Activated CD8-positive, alpha-beta memory T cell treated with anti-CD3 and anti-CD28 coated beads, Interleukin-2, amount 50 U/mL, for 48 hours (primary cell): ENCODE measurements at regions not wholly inside any gene's neighbourhood (a gene's known extent, or its start where the extent isn't known, plus 50 kb on each side); places are given as distances from the start of the nearest gene placed in this dataset.
"Not testable (repeated sequence)": the region's sequence is repeated elsewhere in the genome, so short reads cannot be mapped to it uniquely, and the experiment has no call there.

Source experiments
- DNase-seq: peaks from one replicate; pipeline ENCODE4 v3.0.0-alpha.2; 2020

GRCh38 chr6:115873901-115874300, 186.8 kb downstream of the FRK start:
- DNase-seq, result no peak

GRCh38 chr6:115870464-115870863, 190.2 kb downstream of the FRK start:
- DNase-seq, result no peak

- no peak for DNase-seq
These were observed 194.8 kb downstream of the FRK start for GRCh38 chr6:115865914-115866313.

GRCh38 chr6:115863211-115863610, 197.5 kb downstream of the FRK start:
- DNase-seq, result no peak

- not testable (repeated sequence) for DNase-seq
These were observed 199.0 kb downstream of the FRK start for GRCh38 chr6:115861658-115862057.

GRCh38 chr6:115859577-115859976, 201.1 kb downstream of the FRK start:
- DNase-seq, result not testable (repeated sequence)

- DNase-seq, result no peak
These were observed 205.6 kb downstream of the FRK start for GRCh38 chr6:115854866-115855665.

- no peak for DNase-seq
These were observed 213.0 kb downstream of the FRK start for GRCh38 chr6:115847671-115848070.

GRCh38 chr6:115843945-115844344, 216.7 kb downstream of the FRK start:
- DNase-seq, result no peak

GRCh38 chr6:115842338-115842737, 218.4 kb downstream of the FRK start:
- DNase-seq, result no peak

GRCh38 chr6:115839583-115840181, 221.0 kb downstream of the FRK start:
- no peak for DNase-seq

GRCh38 chr6:115838763-115839401, 221.8 kb downstream of the FRK start:
- no peak for DNase-seq

GRCh38 chr6:115838216-115838615, 222.5 kb downstream of the FRK start:
- DNase-seq, result no peak

- DNase-seq, result not testable (repeated sequence)
These were observed 224.3 kb downstream of the FRK start for GRCh38 chr6:115836374-115836773.

GRCh38 chr6:115835314-115835713, 225.4 kb downstream of the FRK start:
- no peak for DNase-seq

GRCh38 chr6:115834542-115834941, 226.1 kb downstream of the FRK start:
- not testable (repeated sequence) for DNase-seq

GRCh38 chr6:115832786-115833185, 227.9 kb downstream of the FRK start:
- no peak for DNase-seq

- DNase-seq, result no peak
These were observed 228.5 kb downstream of the FRK start for GRCh38 chr6:115832186-115832585.

- DNase-seq, result no peak
These were observed 229.8 kb downstream of the FRK start for GRCh38 chr6:115830895-115831294.

GRCh38 chr6:115821798-115822197, 238.9 kb downstream of the FRK start:
- no peak for DNase-seq

- DNase-seq, result no peak
These were observed 241.2 kb downstream of the FRK start for GRCh38 chr6:115819506-115819905.

GRCh38 chr6:115817161-115817560, 243.5 kb downstream of the FRK start:
- no peak for DNase-seq

GRCh38 chr6:115814907-115815306, 245.8 kb downstream of the FRK start:
- DNase-seq, result no peak

- DNase-seq, result no peak
These were observed 249.2 kb downstream of the FRK start for GRCh38 chr6:115811541-115811940.
